ENCODE measurements at regions not wholly inside any gene's neighbourhood (a gene's known extent, or its start where the extent isn't known, plus 50 kb on each side); places are given as distances from the start of the nearest gene placed in this dataset.
"Not testable (repeated sequence)": the region's sequence is repeated elsewhere in the genome, so short reads cannot be mapped to it uniquely, and the experiment has no call there.

- H3K36me3 ChIP-seq (ENCODE audit: control insufficient read depth in 4 of 4, insufficient read depth in 4 of 4, low read length in 3 of 4); POLR2A ChIA-PET; H3K27me3 ChIP-seq (replicated peaks in 2 of 5; ENCODE audit: control insufficient read depth in 4 of 5, insufficient read depth in 5 of 5, low read length in 4 of 5); H3K4me3 ChIP-seq (ENCODE audit: control insufficient read depth in 1 of 7, extremely low read depth in 1 of 7, insufficient read depth in 4 of 7, low read depth in 2 of 7, low read length in 6 of 7); H3K4me1 ChIP-seq (ENCODE audit: control extremely low read depth in 1 of 4, control insufficient read depth in 4 of 4, insufficient read depth in 4 of 4, low read length in 3 of 4); H3K9me3 ChIP-seq (ENCODE audit: control extremely low read depth in 1 of 5, control insufficient read depth in 4 of 5, insufficient read depth in 2 of 5, low read depth in 1 of 5, low read length in 4 of 5); CTCF ChIA-PET; DNase-seq; H3K27ac ChIP-seq (ENCODE audit: insufficient read depth in 1 of 2, low read depth in 1 of 2, low read length in 2 of 2, poor library complexity in 1 of 2, severe bottlenecking in 2 of 2): not testable (repeated sequence)
- 96% methylated on average over 5 of the region's 7 CpGs for WGBS (ENCODE audit: insufficient coverage)
These were observed 152.1 kb upstream of the AUTS2 start for GRCh38 chr7:69446213-69446612.

GRCh38 chr7:69448071-69448470 lies 150.2 kb upstream of the AUTS2 start:
- no peak overlapping the region for H3K4me3 ChIP-seq (ENCODE audit: control insufficient read depth in 1 of 7, extremely low read depth in 1 of 7, insufficient read depth in 4 of 7, low read depth in 2 of 7, low read length in 6 of 7)
- H3K27me3 ChIP-seq (replicated peaks in 2 of 5; ENCODE audit: control insufficient read depth in 4 of 5, insufficient read depth in 5 of 5, low read length in 4 of 5): no peaks in the 10 kb centered on the region
- no peak for DNase-seq
- 96% methylated on average over 12 of the region's 14 CpGs for WGBS (ENCODE audit: insufficient coverage)
- no peaks in the 10 kb centered on the region for H3K4me1 ChIP-seq (ENCODE audit: control extremely low read depth in 1 of 4, control insufficient read depth in 4 of 4, insufficient read depth in 4 of 4, low read length in 3 of 4)
- CTCF ChIA-PET: no interaction called here
- POLR2A ChIA-PET: no interaction called here
- no peaks in the 10 kb centered on the region for H3K36me3 ChIP-seq (ENCODE audit: control insufficient read depth in 4 of 4, insufficient read depth in 4 of 4, low read length in 3 of 4)
- H3K9me3 ChIP-seq (ENCODE audit: control extremely low read depth in 1 of 5, control insufficient read depth in 4 of 5, insufficient read depth in 2 of 5, low read depth in 1 of 5, low read length in 4 of 5): no peaks in the 10 kb centered on the region
- no peak overlapping the region for H3K27ac ChIP-seq (ENCODE audit: insufficient read depth in 1 of 2, low read depth in 1 of 2, low read length in 2 of 2, poor library complexity in 1 of 2, severe bottlenecking in 2 of 2)

- Histone ChIP-seq H3K27me3 (replicated peaks in 2 of 5; ENCODE audit: control insufficient read depth in 4 of 5, insufficient read depth in 5 of 5, low read length in 4 of 5) (no peaks in the 10 kb centered on the region), H3K27ac (ENCODE audit: insufficient read depth in 1 of 2, low read depth in 1 of 2, low read length in 2 of 2, poor library complexity in 1 of 2, severe bottlenecking in 2 of 2) (no peak overlapping the region), H3K9me3 (ENCODE audit: control extremely low read depth in 1 of 5, control insufficient read depth in 4 of 5, insufficient read depth in 2 of 5, low read depth in 1 of 5, low read length in 4 of 5) (no peaks in the 10 kb centered on the region), H3K4me3 (ENCODE audit: control insufficient read depth in 1 of 7, extremely low read depth in 1 of 7, insufficient read depth in 4 of 7, low read depth in 2 of 7, low read length in 6 of 7) (no peak overlapping the region), H3K4me1 (ENCODE audit: control extremely low read depth in 1 of 4, control insufficient read depth in 4 of 4, insufficient read depth in 4 of 4, low read length in 3 of 4) (no peaks in the 10 kb centered on the region), H3K36me3 (ENCODE audit: control insufficient read depth in 4 of 4, insufficient read depth in 4 of 4, low read length in 3 of 4) (no peaks in the 10 kb centered on the region)
- ChIA-PET CTCF (no interaction called here), POLR2A (no interaction called here)
- no peak for DNase-seq
- 100% methylated on average over 2 of the region's 5 CpGs for WGBS (ENCODE audit: insufficient coverage)
These were observed 147.8 kb upstream of the AUTS2 start for GRCh38 chr7:69450456-69450855.

GRCh38 chr7:69451715-69452114 lies 146.6 kb upstream of the AUTS2 start:
- Histone ChIP-seq H3K4me3 (ENCODE audit: control insufficient read depth in 1 of 7, extremely low read depth in 1 of 7, insufficient read depth in 4 of 7, low read depth in 2 of 7, low read length in 6 of 7) (no peak overlapping the region), H3K27me3 (replicated peaks in 2 of 5; ENCODE audit: control insufficient read depth in 4 of 5, insufficient read depth in 5 of 5, low read length in 4 of 5) (no peaks in the 10 kb centered on the region), H3K27ac (ENCODE audit: insufficient read depth in 1 of 2, low read depth in 1 of 2, low read length in 2 of 2, poor library complexity in 1 of 2, severe bottlenecking in 2 of 2) (no peak overlapping the region), H3K9me3 (ENCODE audit: control extremely low read depth in 1 of 5, control insufficient read depth in 4 of 5, insufficient read depth in 2 of 5, low read depth in 1 of 5, low read length in 4 of 5) (no peaks in the 10 kb centered on the region), H3K36me3 (ENCODE audit: control insufficient read depth in 4 of 4, insufficient read depth in 4 of 4, low read length in 3 of 4) (no peaks in the 10 kb centered on the region), H3K4me1 (ENCODE audit: control extremely low read depth in 1 of 4, control insufficient read depth in 4 of 4, insufficient read depth in 4 of 4, low read length in 3 of 4) (no peaks in the 10 kb centered on the region)
- POLR2A ChIA-PET: no interaction called here
- no peak for DNase-seq
- WGBS (ENCODE audit: insufficient coverage): 100% methylated on average over 1 of the region's 2 CpGs
- CTCF ChIA-PET: no interaction called here

- POLR2A ChIA-PET: no interaction called here
- no peaks in the 10 kb centered on the region for H3K9me3 ChIP-seq (ENCODE audit: control extremely low read depth in 1 of 5, control insufficient read depth in 4 of 5, insufficient read depth in 2 of 5, low read depth in 1 of 5, low read length in 4 of 5)
- 100% methylated on average over 2 of the region's 2 CpGs for WGBS (ENCODE audit: insufficient coverage)
- CTCF ChIA-PET: no interaction called here
- H3K4me1 ChIP-seq (ENCODE audit: control extremely low read depth in 1 of 4, control insufficient read depth in 4 of 4, insufficient read depth in 4 of 4, low read length in 3 of 4): no peaks in the 10 kb centered on the region
- no peak for DNase-seq
- no peaks in the 10 kb centered on the region for H3K36me3 ChIP-seq (ENCODE audit: control insufficient read depth in 4 of 4, insufficient read depth in 4 of 4, low read length in 3 of 4)
- no peaks in the 10 kb centered on the region for H3K27me3 ChIP-seq (replicated peaks in 2 of 5; ENCODE audit: control insufficient read depth in 4 of 5, insufficient read depth in 5 of 5, low read length in 4 of 5)
- no peak overlapping the region for H3K27ac ChIP-seq (ENCODE audit: insufficient read depth in 1 of 2, low read depth in 1 of 2, low read length in 2 of 2, poor library complexity in 1 of 2, severe bottlenecking in 2 of 2)
- no peak overlapping the region for H3K4me3 ChIP-seq (ENCODE audit: control insufficient read depth in 1 of 7, extremely low read depth in 1 of 7, insufficient read depth in 4 of 7, low read depth in 2 of 7, low read length in 6 of 7)
These were observed 145.5 kb upstream of the AUTS2 start for GRCh38 chr7:69452797-69453196.

GRCh38 chr7:69457595-69458504 lies 140.4 kb upstream of the AUTS2 start:
- peaks cover 0 to 2% (median 0%) of the 10 kb centered on the region in 5 experiments for H3K27me3 ChIP-seq (replicated peaks in 2 of 5; ENCODE audit: control insufficient read depth in 4 of 5, insufficient read depth in 5 of 5, low read length in 4 of 5)
- WGBS (ENCODE audit: insufficient coverage): 79% methylated on average over 9 of the region's 9 CpGs
- no peak overlapping the region for H3K27ac ChIP-seq (ENCODE audit: insufficient read depth in 1 of 2, low read depth in 1 of 2, low read length in 2 of 2, poor library complexity in 1 of 2, severe bottlenecking in 2 of 2)
- POLR2A ChIA-PET: no interaction called here
- no peak overlapping the region for H3K4me3 ChIP-seq (ENCODE audit: control insufficient read depth in 1 of 7, extremely low read depth in 1 of 7, insufficient read depth in 4 of 7, low read depth in 2 of 7, low read length in 6 of 7)
- no peaks in the 10 kb centered on the region for H3K9me3 ChIP-seq (ENCODE audit: control extremely low read depth in 1 of 5, control insufficient read depth in 4 of 5, insufficient read depth in 2 of 5, low read depth in 1 of 5, low read length in 4 of 5)
- no peaks in the 10 kb centered on the region for H3K36me3 ChIP-seq (ENCODE audit: control insufficient read depth in 4 of 4, insufficient read depth in 4 of 4, low read length in 3 of 4)
- no peak for DNase-seq
- CTCF ChIA-PET: no interaction called here
- H3K4me1 ChIP-seq (ENCODE audit: control extremely low read depth in 1 of 4, control insufficient read depth in 4 of 4, insufficient read depth in 4 of 4, low read length in 3 of 4): no peaks in the 10 kb centered on the region

- WGBS (ENCODE audit: insufficient coverage): no CpG with 5 or more reads among the region's 3 CpGs
- DNase-seq: no peak
- H3K9me3 ChIP-seq (ENCODE audit: control extremely low read depth in 1 of 5, control insufficient read depth in 4 of 5, insufficient read depth in 2 of 5, low read depth in 1 of 5, low read length in 4 of 5): peaks cover 0 to 12% (median 5%) of the 10 kb centered on the region in 5 experiments
- H3K36me3 ChIP-seq (ENCODE audit: control insufficient read depth in 4 of 4, insufficient read depth in 4 of 4, low read length in 3 of 4): no peaks in the 10 kb centered on the region
- H3K4me3 ChIP-seq (ENCODE audit: control insufficient read depth in 1 of 7, extremely low read depth in 1 of 7, insufficient read depth in 4 of 7, low read depth in 2 of 7, low read length in 6 of 7): no peak overlapping the region
- ChIA-PET CTCF (no interaction called here), POLR2A (no interaction called here)
- H3K4me1 ChIP-seq (ENCODE audit: control extremely low read depth in 1 of 4, control insufficient read depth in 4 of 4, insufficient read depth in 4 of 4, low read length in 3 of 4): no peaks in the 10 kb centered on the region
- H3K27ac ChIP-seq (ENCODE audit: insufficient read depth in 1 of 2, low read depth in 1 of 2, low read length in 2 of 2, poor library complexity in 1 of 2, severe bottlenecking in 2 of 2): no peak overlapping the region
- H3K27me3 ChIP-seq (replicated peaks in 2 of 5; ENCODE audit: control insufficient read depth in 4 of 5, insufficient read depth in 5 of 5, low read length in 4 of 5): no peaks in the 10 kb centered on the region
These were observed 134.2 kb upstream of the AUTS2 start for GRCh38 chr7:69464035-69464434.
